ENCODE measurements at regions not wholly inside any gene's neighbourhood (a gene's known extent, or its start where the extent isn't known, plus 50 kb on each side); places are given as distances from the start of the nearest gene placed in this dataset.
A peak's percentile ranks its signal among the peaks of the same experiment; 100 is the strongest.

DNA sequence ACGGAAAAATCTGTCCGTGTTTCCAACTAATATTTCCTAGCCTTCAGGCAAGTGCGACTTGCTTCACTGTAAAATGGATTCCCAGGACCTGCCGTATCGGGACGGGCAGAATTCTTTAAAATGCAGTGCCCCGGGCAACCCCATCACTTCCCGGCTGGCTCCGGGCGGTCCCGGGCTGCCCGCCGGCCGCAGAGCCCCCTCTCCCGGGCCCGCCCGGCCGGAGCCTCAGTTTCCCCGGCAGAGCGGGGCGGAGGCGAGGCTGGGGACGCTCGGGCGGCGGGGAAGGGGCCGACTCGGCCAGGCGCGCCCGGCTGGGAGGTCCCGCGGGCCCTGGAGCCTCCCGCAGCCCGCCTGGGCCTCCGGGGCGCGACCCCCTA lies 84.2 kb upstream of the WNT7B start:
- Histone ChIP-seq H3K4me3 (ENCODE audit: low read length) (no peak overlapping the region), H3K4me1 (ENCODE audit: control insufficient read depth, insufficient read depth, low read length) (no peaks in the 10 kb centered on the region), H3K27ac (ENCODE audit: low read depth, low read length) (no peak overlapping the region), H3K36me3 (ENCODE audit: control insufficient read depth, insufficient read depth, low read length) (no peaks in the 10 kb centered on the region), H3K27me3 (ENCODE audit: control insufficient read depth, insufficient read depth, low read length, poor library complexity, severe bottlenecking) (peaks cover 71% of the 10 kb centered on the region), H3K9ac (ENCODE audit: extremely low read depth, low read length, poor library complexity, severe bottlenecking) (peak overlapping the region; percentile 11), H3K9me3 (ENCODE audit: control insufficient read depth, low read length) (no peaks in the 10 kb centered on the region)
- DNase-seq, result no peak
- Mint-ChIP-seq H3K36me3 (ENCODE audit: low read depth) (no peaks in the 10 kb centered on the region), H3K4me3 (peak overlapping the region; percentile 25), H3K4me1 (peaks cover 6% of the 10 kb centered on the region), H3K27ac (no peak overlapping the region), H3K27me3 (ENCODE audit: insufficient read depth) (peaks cover 47% of the 10 kb centered on the region), H3K9me3 (no peaks in the 10 kb centered on the region)
- WGBS, 2 experiments (ENCODE audit: insufficient coverage in 1 of 2, insufficient read length in 1 of 2), result 53 to 73% methylated on average over 12 to 38 of the region's 38 CpGs
- TF ChIP-seq, protein P1, sequence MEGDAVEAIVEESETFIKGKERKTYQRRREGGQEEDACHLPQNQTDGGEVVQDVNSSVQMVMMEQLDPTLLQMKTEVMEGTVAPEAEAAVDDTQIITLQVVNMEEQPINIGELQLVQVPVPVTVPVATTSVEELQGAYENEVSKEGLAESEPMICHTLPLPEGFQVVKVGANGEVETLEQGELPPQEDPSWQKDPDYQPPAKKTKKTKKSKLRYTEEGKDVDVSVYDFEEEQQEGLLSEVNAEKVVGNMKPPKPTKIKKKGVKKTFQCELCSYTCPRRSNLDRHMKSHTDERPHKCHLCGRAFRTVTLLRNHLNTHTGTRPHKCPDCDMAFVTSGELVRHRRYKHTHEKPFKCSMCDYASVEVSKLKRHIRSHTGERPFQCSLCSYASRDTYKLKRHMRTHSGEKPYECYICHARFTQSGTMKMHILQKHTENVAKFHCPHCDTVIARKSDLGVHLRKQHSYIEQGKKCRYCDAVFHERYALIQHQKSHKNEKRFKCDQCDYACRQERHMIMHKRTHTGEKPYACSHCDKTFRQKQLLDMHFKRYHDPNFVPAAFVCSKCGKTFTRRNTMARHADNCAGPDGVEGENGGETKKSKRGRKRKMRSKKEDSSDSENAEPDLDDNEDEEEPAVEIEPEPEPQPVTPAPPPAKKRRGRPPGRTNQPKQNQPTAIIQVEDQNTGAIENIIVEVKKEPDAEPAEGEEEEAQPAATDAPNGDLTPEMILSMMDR (conservative IDR thresholded peaks at IDR 0.05), result no peak

DNA sequence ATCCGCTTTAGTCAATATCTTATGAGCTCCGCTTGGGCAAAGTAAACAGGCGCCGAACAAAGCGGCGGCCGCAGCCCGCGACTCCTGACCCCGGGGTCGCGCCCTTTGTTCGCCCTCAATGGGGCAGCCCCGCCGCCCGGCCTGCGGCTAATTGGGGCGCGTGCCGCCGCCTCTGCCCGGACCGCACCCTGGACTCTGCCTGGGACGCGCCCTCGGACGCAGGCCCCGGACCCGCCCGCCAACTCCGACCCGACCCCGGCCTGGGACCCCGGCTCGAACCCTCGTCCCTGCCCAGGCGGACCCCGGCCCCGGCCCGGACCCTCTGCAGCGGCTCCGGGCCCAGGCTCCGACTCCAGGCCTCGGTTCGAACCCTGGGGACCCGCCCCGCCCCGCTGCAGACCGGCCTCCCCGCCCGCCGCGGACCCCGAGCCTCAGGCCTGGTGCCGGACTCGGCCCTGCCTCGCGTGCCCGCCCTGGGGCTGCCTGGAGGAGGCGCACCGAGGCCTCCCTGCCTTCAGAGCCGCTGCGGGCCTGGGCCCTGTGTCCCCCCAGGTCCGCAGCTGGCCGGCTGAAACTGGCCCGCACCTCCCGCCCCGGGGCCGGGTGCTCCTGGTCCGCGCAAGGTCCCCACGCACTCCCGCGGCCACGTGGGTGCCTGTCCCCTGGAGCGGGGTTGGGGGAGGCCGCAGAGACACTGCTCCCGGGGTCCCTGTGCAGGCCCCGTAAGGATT lies 84.7 kb upstream of the WNT7B start:
- Mint-ChIP-seq H3K4me3 (peak overlapping the region; percentile 32), H3K36me3 (ENCODE audit: low read depth) (no peaks in the 10 kb centered on the region), H3K27me3 (ENCODE audit: insufficient read depth) (peaks cover 52% of the 10 kb centered on the region), H3K27ac (no peak overlapping the region), H3K9me3 (no peaks in the 10 kb centered on the region), H3K4me1 (peaks cover 6% of the 10 kb centered on the region)
- Histone ChIP-seq H3K27me3 (ENCODE audit: control insufficient read depth, insufficient read depth, low read length, poor library complexity, severe bottlenecking) (peaks cover 77% of the 10 kb centered on the region), H3K9ac (ENCODE audit: extremely low read depth, low read length, poor library complexity, severe bottlenecking) (no peak overlapping the region), H3K27ac (ENCODE audit: low read depth, low read length) (no peak overlapping the region), H3K4me1 (ENCODE audit: control insufficient read depth, insufficient read depth, low read length) (no peaks in the 10 kb centered on the region), H3K4me3 (ENCODE audit: low read length) (no peak overlapping the region), H3K36me3 (ENCODE audit: control insufficient read depth, insufficient read depth, low read length) (no peaks in the 10 kb centered on the region), H3K9me3 (ENCODE audit: control insufficient read depth, low read length) (no peaks in the 10 kb centered on the region)
- 57 to 69% methylated on average over 43 to 79 of the region's 79 CpGs for WGBS, 2 experiments (ENCODE audit: insufficient coverage in 1 of 2, insufficient read length in 1 of 2)
- TF ChIP-seq, protein P1 (conservative IDR thresholded peaks at IDR 0.05), result peak; percentile 49
- peak; percentile 82 for DNase-seq

DNA sequence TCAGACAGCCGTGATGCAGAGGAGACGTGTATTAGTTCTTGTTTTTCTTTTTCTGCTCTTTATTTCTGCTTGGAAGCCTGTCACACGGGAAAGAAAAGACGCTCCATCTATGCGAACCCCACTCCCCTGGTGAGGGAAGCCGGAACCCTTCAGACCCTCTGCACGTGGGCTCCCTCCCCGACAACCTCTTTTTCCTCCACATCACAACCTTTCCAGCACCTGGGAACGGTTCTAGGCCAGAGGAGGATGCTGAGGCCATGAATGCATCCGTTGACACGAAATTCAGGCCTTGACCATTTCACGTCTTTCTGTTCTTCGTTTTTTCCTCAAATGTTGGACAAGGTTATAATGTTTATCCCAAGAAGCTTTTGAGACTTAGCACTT lies 85.3 kb upstream of the WNT7B start:
- no peak for DNase-seq
- no peak overlapping the region for H3K9ac ChIP-seq (ENCODE audit: extremely low read depth, low read length, poor library complexity, severe bottlenecking)
- TF ChIP-seq, protein P1 (conservative IDR thresholded peaks at IDR 0.05), result no peak

More for the DNA sequence above, 85.3 kb upstream of the WNT7B start:
- Mint-ChIP-seq H3K4me1 (peaks cover 6% of the 10 kb centered on the region), H3K4me3 (peak overlapping the region; percentile 32), H3K27ac (peak overlapping the region; percentile 33), H3K36me3 (ENCODE audit: low read depth) (no peaks in the 10 kb centered on the region), H3K9me3 (no peaks in the 10 kb centered on the region), H3K27me3 (ENCODE audit: insufficient read depth) (peaks cover 58% of the 10 kb centered on the region)
- H3K27me3 ChIP-seq (ENCODE audit: control insufficient read depth, insufficient read depth, low read length, poor library complexity, severe bottlenecking), result peaks cover 82% of the 10 kb centered on the region
- no peak overlapping the region for H3K4me3 ChIP-seq (ENCODE audit: low read length)
- 86 to 87% methylated on average over 8 to 13 of the region's 13 CpGs for WGBS, 2 experiments (ENCODE audit: insufficient coverage in 1 of 2, insufficient read length in 1 of 2)
- no peak overlapping the region for H3K27ac ChIP-seq (ENCODE audit: low read depth, low read length)
- no peaks in the 10 kb centered on the region for H3K36me3 ChIP-seq (ENCODE audit: control insufficient read depth, insufficient read depth, low read length)
- H3K4me1 ChIP-seq (ENCODE audit: control insufficient read depth, insufficient read depth, low read length), result no peaks in the 10 kb centered on the region
- H3K9me3 ChIP-seq (ENCODE audit: control insufficient read depth, low read length), result no peaks in the 10 kb centered on the region

Measured in endodermal cell (in vitro differentiated cells).